HepG2 (cell line): ENCODE measurements at regions not wholly inside any gene's neighbourhood (a gene's known extent, or its start where the extent isn't known, plus 50 kb on each side); places are given as distances from the start of the nearest gene placed in this dataset.

Source experiments
- ATAC-seq: fragments of 200-7000 bp; cut with Tn5 transposase; 3 replicates; pipeline ENCODE4 v1.9.1; 2020; ENCODE audit warnings: mild to moderate bottlenecking, moderate library complexity
- BruUV-seq: library from RNA; stranded (reverse); fragments of 400-500 nt; replicated peaks from 2 replicates; lab custom pipeline; 2021; lab: Mats Ljungman, UMichigan
- CTCF ChIA-PET: fragments of 300-600 bp; formaldehyde crosslinking; extraction: SDS; loops from one replicate; lab custom pipeline; 2021; ENCODE audit warnings: low total read pairs, inconsistent platforms, low intra/inter-chr PET ratio; lab: Yijun Ruan, JAX
- POLR2A ChIA-PET: fragments of 350-600 bp; sonication (Branson Sonifier 250); formaldehyde crosslinking; loops from one replicate; lab custom pipeline; 2020; ENCODE audit warnings: antibody characterized with exemption, inconsistent platforms; lab: Yijun Ruan, JAX
- DNase-seq: peaks from one replicate; pipeline ENCODE4 v3.0.0-alpha.2; 2015; ENCODE audit warnings: low spot score
- FAIRE-seq: peaks from 3 replicates; lab custom pipeline; 2011; peaks lifted over from hg19 to GRCh38; lab: Jason Lieb, UNC
- H2AFZ ChIP-seq: one replicate; pipeline ENCODE4 v1.6.1; 2011; ENCODE audit warnings: low read length, inconsistent platforms
- H3K27ac ChIP-seq: fragments of 300-600 bp; 3 replicates; pipeline ENCODE4 v1.8.0; 2011; ENCODE audit warnings: mixed run types, mild to moderate bottlenecking, mixed read lengths, low read length, inconsistent platforms; ENCODE audit not compliant: insufficient read depth; ENCODE audit errors: extremely low read length
- H3K27me3 ChIP-seq, 2 experiments: fragments of 200-600 bp in 1 of 2; 2 replicates in 1 of 2; 3 replicates in 1 of 2; pipeline versions ENCODE4 v1.6.0 to v1.8.0; 2011; ENCODE audit warnings: low read length in 2 of 2, mild to moderate bottlenecking in 2 of 2, moderate library complexity in 2 of 2, inconsistent platforms in 1 of 2; ENCODE audit not compliant: insufficient read depth in 2 of 2, control insufficient read depth in 1 of 2
- H3K36me3 ChIP-seq, 2 experiments: fragments of 200-600 bp in 1 of 2; replicated peaks in 1 of 2; 2 replicates in 1 of 2; 3 replicates in 1 of 2; pipeline versions ENCODE4 v1.5.1 to v1.8.0; 2011; ENCODE audit warnings: low read length in 2 of 2, inconsistent platforms in 1 of 2; ENCODE audit not compliant: insufficient read depth in 2 of 2, control insufficient read depth in 1 of 2
- H3K4me1 ChIP-seq: 2 replicates; pipeline ENCODE4 v1.5.1; 2012; ENCODE audit warnings: low read length, inconsistent platforms; ENCODE audit not compliant: insufficient read depth
- H3K4me2 ChIP-seq: 2 replicates; pipeline ENCODE4 v1.6.0; 2011; ENCODE audit warnings: low read depth, low read length, inconsistent platforms
- H3K4me3 ChIP-seq, 3 experiments: fragments of 200-600 bp in 1 of 3; sonication (generic), shearing (Covaris generic) in 1 of 3; replicated peaks in 1 of 3; 2 replicates each; pipeline ENCODE4 v1.5.1; 2011 to 2016; ENCODE audit warnings: low read length in 3 of 3, inconsistent platforms in 2 of 3, low read depth in 2 of 3, mild to moderate bottlenecking in 2 of 3, control low read depth in 1 of 3, mixed read lengths in 1 of 3; ENCODE audit not compliant: insufficient read depth in 1 of 3
- H3K79me2 ChIP-seq: one replicate; pipeline ENCODE4 v1.6.1; 2011; ENCODE audit warnings: low read length, inconsistent platforms; ENCODE audit not compliant: insufficient read depth
- H3K9ac ChIP-seq: 2 replicates; pipeline ENCODE4 v1.6.0; 2011; ENCODE audit warnings: mild to moderate bottlenecking, low read depth, low read length, inconsistent platforms; ENCODE audit not compliant: insufficient read depth
- H3K9me3 ChIP-seq: 2 replicates; pipeline ENCODE4 v1.5.1; 2012; ENCODE audit warnings: mild to moderate bottlenecking, low read length
- H4K20me1 ChIP-seq: 2 replicates; pipeline ENCODE4 v1.6.0; 2011; ENCODE audit warnings: inconsistent platforms, mild to moderate bottlenecking, low read length, moderate library complexity; ENCODE audit not compliant: insufficient read depth
- ETV5 ChIP-seq: IDR thresholded peaks from 2 replicates; pipeline ENCODE4 v1.6.1; 2018; ENCODE audit warnings: missing biosample characterization, missing genetic modification reagents, inconsistent platforms, borderline replicate concordance
- PHF21A ChIP-seq: sonication (generic); formaldehyde crosslinking; IDR thresholded peaks from 2 replicates; pipeline ENCODE4 v1.5.0; 2020; ENCODE audit warnings: mild to moderate bottlenecking, missing genetic modification reagents
- SRSF1 ChIP-seq: fragments of 200-400 bp; formaldehyde crosslinking; optimal IDR thresholded peaks from 2 replicates; pipeline ENCODE3; 2017; ENCODE audit warnings: mild to moderate bottlenecking, low read depth, low read length, moderate library complexity
- WGBS: methylation state at CpG from one replicate; pipeline ENCODE4 v1.1.6; 2017; ENCODE audit warnings: low lambda C conversion rate; 5-methylcytosine and 5-hydroxymethylcytosine counted together
- in situ Hi-C: cut with HindIII; loops from 2 replicates; pipeline ENCODE4 v1.10.0; 2017; ENCODE audit warnings: low pct_unique_long_range_greater_than_20kb; ENCODE audit not compliant: extremely low pct_ligation_motif_present
- intact Hi-C: fragments of 100-400 bp; cut with micrococcal nuclease; formaldehyde crosslinking; loops from one replicate; pipeline ENCODE4 v1.10.0; 2022; ENCODE audit not compliant: unreplicated experiment
- TF ChIP-seq, protein P1 (sequence below): sonication (generic); formaldehyde crosslinking; IDR thresholded peaks from 2 replicates; pipeline ENCODE4 v1.4.0; 2020; ENCODE audit warnings: missing genetic modification reagents, mild to moderate bottlenecking, borderline replicate concordance
- TF ChIP-seq, protein P2 (sequence below): sonication (generic); formaldehyde crosslinking; IDR thresholded peaks from 2 replicates; pipeline ENCODE4 v1.5.0; 2020; ENCODE audit warnings: mild to moderate bottlenecking, missing genetic modification reagents
- TF ChIP-seq, protein P3 (sequence below): sonication (generic); formaldehyde crosslinking; IDR thresholded peaks from 2 replicates; pipeline ENCODE4 v1.4.0; 2020; ENCODE audit warnings: missing genetic modification reagents
- TF ChIP-seq, protein P4 (sequence below): sonication (generic); formaldehyde crosslinking; IDR thresholded peaks from 2 replicates; pipeline ENCODE4 v1.4.0; 2020; ENCODE audit warnings: missing genetic modification reagents, borderline replicate concordance

DNA sequence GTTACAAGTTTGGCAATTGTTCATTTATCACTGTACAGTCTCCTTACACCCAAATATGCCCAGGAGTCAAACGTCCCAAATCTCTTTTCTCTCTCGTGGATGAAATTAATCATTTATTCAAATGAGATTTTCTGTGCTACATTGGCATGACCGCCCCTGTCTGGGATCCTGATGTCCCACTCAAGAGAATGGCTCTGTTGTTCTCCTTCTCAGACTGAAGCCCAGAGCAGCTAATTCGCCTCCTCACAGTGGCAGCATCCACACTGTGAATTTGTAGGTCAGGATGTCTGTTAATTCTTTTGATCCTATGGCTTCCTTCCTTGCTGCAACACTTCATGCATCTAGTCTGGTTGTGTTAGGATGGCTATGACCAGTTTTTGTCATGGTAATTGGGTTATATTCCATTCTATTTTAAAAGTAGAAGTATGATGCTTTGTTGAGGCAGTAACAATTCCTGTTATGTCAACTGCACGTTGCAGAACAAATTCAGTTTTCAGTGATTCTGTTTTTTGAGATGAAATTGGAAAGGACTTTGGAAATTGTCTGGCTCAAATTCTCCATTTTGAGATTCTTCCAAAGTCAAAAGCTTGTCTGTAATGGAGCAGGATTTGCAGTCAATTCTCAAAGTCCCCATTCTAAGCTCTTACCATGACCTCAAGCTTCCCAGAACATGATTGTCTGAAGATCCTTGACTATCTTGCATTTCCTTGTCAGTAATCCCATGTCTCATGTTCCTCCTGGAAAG lies 141.5 kb upstream of the GAS1 start (continued):
- TF ChIP-seq, protein P1, sequence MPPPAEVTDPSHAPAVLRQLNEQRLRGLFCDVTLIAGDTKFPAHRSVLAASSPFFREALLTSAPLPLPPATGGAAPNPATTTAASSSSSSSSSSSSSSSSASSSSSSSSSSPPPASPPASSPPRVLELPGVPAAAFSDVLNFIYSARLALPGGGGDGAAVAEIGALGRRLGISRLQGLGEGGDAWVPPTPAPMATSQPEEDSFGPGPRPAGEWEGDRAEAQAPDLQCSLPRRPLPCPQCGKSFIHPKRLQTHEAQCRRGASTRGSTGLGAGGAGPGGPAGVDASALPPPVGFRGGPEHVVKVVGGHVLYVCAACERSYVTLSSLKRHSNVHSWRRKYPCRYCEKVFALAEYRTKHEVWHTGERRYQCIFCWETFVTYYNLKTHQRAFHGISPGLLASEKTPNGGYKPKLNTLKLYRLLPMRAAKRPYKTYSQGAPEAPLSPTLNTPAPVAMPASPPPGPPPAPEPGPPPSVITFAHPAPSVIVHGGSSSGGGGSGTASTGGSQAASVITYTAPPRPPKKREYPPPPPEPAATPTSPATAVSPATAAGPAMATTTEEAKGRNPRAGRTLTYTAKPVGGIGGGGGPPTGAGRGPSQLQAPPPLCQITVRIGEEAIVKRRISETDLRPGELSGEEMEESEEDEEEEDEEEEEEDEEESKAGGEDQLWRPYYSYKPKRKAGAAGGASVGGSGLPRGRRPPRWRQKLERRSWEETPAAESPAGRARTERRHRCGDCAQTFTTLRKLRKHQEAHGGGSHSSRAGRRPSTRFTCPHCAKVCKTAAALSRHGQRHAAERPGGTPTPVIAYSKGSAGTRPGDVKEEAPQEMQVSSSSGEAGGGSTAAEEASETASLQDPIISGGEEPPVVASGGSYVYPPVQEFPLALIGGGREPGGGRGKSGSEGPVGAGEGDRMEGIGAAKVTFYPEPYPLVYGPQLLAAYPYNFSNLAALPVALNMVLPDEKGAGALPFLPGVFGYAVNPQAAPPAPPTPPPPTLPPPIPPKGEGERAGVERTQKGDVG (CRISPR knock-in tag), result no peak
- TF ChIP-seq, protein P2, sequence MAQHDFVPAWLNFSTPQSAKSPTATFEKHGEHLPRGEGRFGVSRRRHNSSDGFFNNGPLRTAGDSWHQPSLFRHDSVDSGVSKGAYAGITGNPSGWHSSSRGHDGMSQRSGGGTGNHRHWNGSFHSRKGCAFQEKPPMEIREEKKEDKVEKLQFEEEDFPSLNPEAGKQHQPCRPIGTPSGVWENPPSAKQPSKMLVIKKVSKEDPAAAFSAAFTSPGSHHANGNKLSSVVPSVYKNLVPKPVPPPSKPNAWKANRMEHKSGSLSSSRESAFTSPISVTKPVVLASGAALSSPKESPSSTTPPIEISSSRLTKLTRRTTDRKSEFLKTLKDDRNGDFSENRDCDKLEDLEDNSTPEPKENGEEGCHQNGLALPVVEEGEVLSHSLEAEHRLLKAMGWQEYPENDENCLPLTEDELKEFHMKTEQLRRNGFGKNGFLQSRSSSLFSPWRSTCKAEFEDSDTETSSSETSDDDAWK, result no peak
- no peak for TF ChIP-seq PHF21A (CRISPR knock-in tag)
- TF ChIP-seq SRSF1, result no peak
- TF ChIP-seq, protein P3, sequence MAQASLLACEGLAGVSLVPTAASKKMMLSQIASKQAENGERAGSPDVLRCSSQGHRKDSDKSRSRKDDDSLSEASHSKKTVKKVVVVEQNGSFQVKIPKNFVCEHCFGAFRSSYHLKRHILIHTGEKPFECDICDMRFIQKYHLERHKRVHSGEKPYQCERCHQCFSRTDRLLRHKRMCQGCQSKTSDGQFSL, result no peak

DNA sequence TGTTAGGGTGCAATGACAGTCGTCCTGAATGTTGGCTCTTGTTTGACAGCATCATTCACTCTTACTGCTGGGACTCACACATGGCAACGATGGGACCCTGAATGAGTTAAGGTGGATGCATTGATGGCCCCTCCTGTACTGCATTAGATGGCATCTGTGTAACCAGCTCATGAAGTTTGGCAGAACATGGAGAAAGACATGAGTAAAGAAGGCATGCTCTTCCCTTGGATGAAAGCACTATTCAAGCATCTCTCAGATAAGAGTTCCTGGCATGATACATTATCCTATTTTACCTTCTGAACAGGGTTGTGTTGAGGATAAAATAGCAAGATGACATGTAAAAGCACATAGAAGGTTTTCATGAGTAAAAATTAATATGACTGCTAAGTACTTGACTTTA lies 142.2 kb upstream of the GAS1 start:
- TF ChIP-seq ETV5, result no peak
- TF ChIP-seq, protein P4, sequence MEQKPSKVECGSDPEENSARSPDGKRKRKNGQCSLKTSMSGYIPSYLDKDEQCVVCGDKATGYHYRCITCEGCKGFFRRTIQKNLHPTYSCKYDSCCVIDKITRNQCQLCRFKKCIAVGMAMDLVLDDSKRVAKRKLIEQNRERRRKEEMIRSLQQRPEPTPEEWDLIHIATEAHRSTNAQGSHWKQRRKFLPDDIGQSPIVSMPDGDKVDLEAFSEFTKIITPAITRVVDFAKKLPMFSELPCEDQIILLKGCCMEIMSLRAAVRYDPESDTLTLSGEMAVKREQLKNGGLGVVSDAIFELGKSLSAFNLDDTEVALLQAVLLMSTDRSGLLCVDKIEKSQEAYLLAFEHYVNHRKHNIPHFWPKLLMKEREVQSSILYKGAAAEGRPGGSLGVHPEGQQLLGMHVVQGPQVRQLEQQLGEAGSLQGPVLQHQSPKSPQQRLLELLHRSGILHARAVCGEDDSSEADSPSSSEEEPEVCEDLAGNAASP (CRISPR knock-in tag), result no peak
- FAIRE-seq (no peak), ATAC-seq (no peak), DNase-seq (no peak)
- no peak overlapping the region for H2AFZ ChIP-seq
- in situ Hi-C loops (no loop called here), intact Hi-C loops (no loop called here)
- no peak overlapping the region for H3K27ac ChIP-seq
- H3K4me3 ChIP-seq, result no peak overlapping the region
- H3K4me1 ChIP-seq, result no peaks in the 10 kb centered on the region
- no peaks in the 10 kb centered on the region for H3K79me2 ChIP-seq
- WGBS, result 0% methylated on average over 2 of the region's 2 CpGs
- CTCF ChIA-PET, result no interaction called here
- no peaks in the 10 kb centered on the region for H4K20me1 ChIP-seq
- BruUV-seq, result no TSS peak
- no peaks in the 10 kb centered on the region for H3K9me3 ChIP-seq
- peaks cover 0 to 7% of the 10 kb centered on the region in 2 experiments; a peak in 1 of 5 replicates for H3K27me3 ChIP-seq
- no peak overlapping the region for H3K4me2 ChIP-seq
- H3K36me3 ChIP-seq, result no peaks in the 10 kb centered on the region
- H3K9ac ChIP-seq, result no peak overlapping the region
- POLR2A ChIA-PET, result no interaction called here
